Astrocyte (in vitro differentiated cells and primary cell): ENCODE measurements at regions not wholly inside any gene's neighbourhood (a gene's known extent, or its start where the extent isn't known, plus 50 kb on each side); places are given as distances from the start of the nearest gene placed in this dataset.

Experiments
- DNase-seq: peaks from one replicate; pipeline ENCODE4 v3.0.0-alpha.2; 2010; ENCODE audit warnings: low read depth
- FAIRE-seq: peaks from 2 replicates; lab custom pipeline; 2011; peaks lifted over from hg19 to GRCh38; lab: Jason Lieb, UNC
- H2AFZ ChIP-seq: 2 replicates; pipeline ENCODE4 v1.6.0; 2012; ENCODE audit warnings: low read depth, low read length, inconsistent platforms
- H3K27ac ChIP-seq: 2 replicates; pipeline ENCODE4 v1.5.1; 2011; ENCODE audit warnings: low read depth, low read length, inconsistent platforms
- H3K27me3 ChIP-seq: 2 replicates; pipeline ENCODE4 v1.6.0; 2011; ENCODE audit warnings: low read length, inconsistent platforms; ENCODE audit not compliant: insufficient read depth
- H3K36me3 ChIP-seq: 2 replicates; pipeline ENCODE4 v1.5.1; 2011; ENCODE audit warnings: low read length, inconsistent platforms; ENCODE audit not compliant: insufficient read depth
- H3K4me1 ChIP-seq: 2 replicates; pipeline ENCODE4 v1.5.1; 2011; ENCODE audit warnings: low read length, inconsistent platforms; ENCODE audit not compliant: insufficient read depth
- H3K4me2 ChIP-seq: 2 replicates; pipeline ENCODE4 v1.6.0; 2012; ENCODE audit warnings: low read length, inconsistent platforms
- H3K4me3 ChIP-seq: 2 replicates; pipeline ENCODE4 v1.5.1; 2011; ENCODE audit warnings: low read depth, mild to moderate bottlenecking, low read length, inconsistent platforms; ENCODE audit not compliant: insufficient read depth
- H3K79me2 ChIP-seq: 2 replicates; pipeline ENCODE4 v1.6.0; 2012; ENCODE audit warnings: mild to moderate bottlenecking, low read length, inconsistent platforms; ENCODE audit not compliant: insufficient read depth
- H3K9ac ChIP-seq: 2 replicates; pipeline ENCODE4 v1.6.0; 2012; ENCODE audit warnings: mild to moderate bottlenecking, low read length, inconsistent platforms
- H3K9me3 ChIP-seq: 2 replicates; pipeline ENCODE4 v1.5.1; 2012; ENCODE audit warnings: low read depth, mild to moderate bottlenecking, low read length, inconsistent platforms; ENCODE audit not compliant: insufficient read depth
- H4K20me1 ChIP-seq: 2 replicates; pipeline ENCODE4 v1.6.0; 2012; ENCODE audit warnings: low read length, inconsistent platforms; ENCODE audit not compliant: insufficient read depth
- H3K27ac Mint-ChIP-seq: one replicate; pipeline ENCODE4 v1.8.0; 2021; ENCODE audit warnings: mild to moderate bottlenecking, mixed read lengths; ENCODE audit not compliant: unreplicated experiment
- H3K27me3 Mint-ChIP-seq: one replicate; pipeline ENCODE4 v1.8.0; 2021; ENCODE audit warnings: low read depth, mixed read lengths; ENCODE audit not compliant: unreplicated experiment
- H3K36me3 Mint-ChIP-seq: one replicate; pipeline ENCODE4 v1.8.0; 2021; ENCODE audit warnings: low read depth, mixed read lengths; ENCODE audit not compliant: unreplicated experiment
- H3K4me1 Mint-ChIP-seq: one replicate; pipeline ENCODE4 v1.8.0; 2021; ENCODE audit warnings: low read depth, mixed read lengths; ENCODE audit not compliant: unreplicated experiment
- H3K4me3 Mint-ChIP-seq: one replicate; pipeline ENCODE4 v1.8.0; 2021; ENCODE audit warnings: mild to moderate bottlenecking, moderate library complexity, mixed read lengths; ENCODE audit not compliant: unreplicated experiment
- H3K9me3 Mint-ChIP-seq: one replicate; pipeline ENCODE4 v1.8.0; 2021; ENCODE audit warnings: mild to moderate bottlenecking, mixed read lengths; ENCODE audit not compliant: unreplicated experiment
- EZH2 ChIP-seq: IDR thresholded peaks from 2 replicates; pipeline ENCODE4 v1.6.1; 2012; ENCODE audit warnings: mild to moderate bottlenecking, low read length, inconsistent platforms; ENCODE audit not compliant: insufficient read depth
- TF ChIP-seq, protein P1 (sequence below): IDR thresholded peaks from 2 replicates; pipeline ENCODE4 v1.5.1; 2011; ENCODE audit warnings: low read depth, mild to moderate bottlenecking, inconsistent platforms, low read length, moderate library complexity; ENCODE audit not compliant: insufficient read depth

DNA sequence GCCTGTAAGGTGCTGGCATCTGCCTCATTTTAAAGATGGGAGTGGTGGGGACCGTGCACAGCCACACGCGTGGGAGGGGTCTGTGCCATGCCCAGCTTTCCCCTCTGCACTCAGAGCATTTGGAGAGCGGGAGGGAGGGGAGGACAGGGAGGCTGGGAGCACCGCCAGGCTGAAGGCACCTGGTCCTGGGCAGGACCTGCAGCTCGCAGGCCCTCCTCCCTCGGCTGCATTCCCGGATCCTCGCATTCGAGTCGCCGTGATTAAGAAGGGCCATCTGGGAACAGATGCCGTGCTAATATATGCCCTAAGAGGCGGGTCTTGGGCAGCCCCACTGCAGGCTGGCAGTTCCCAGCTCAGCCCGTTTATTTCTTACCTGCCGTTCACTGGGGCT is 84.0 kb downstream of the PTGR3 start:
- H3K27ac ChIP-seq = no peak overlapping the region
- no peak overlapping the region for H3K4me2 ChIP-seq
- no peak for DNase-seq
- no peak overlapping the region for H3K9ac ChIP-seq
- no peak for FAIRE-seq
- no peaks in the 10 kb centered on the region for H3K4me1 ChIP-seq
- Mint-ChIP-seq H3K4me1 (peaks cover 6% of the 10 kb centered on the region), H3K9me3 (peaks cover 2% of the 10 kb centered on the region), H3K27ac (no peak overlapping the region), H3K4me3 (no peak overlapping the region), H3K36me3 (peaks cover 2% of the 10 kb centered on the region), H3K27me3 (peaks cover 27% of the 10 kb centered on the region)
- H2AFZ ChIP-seq = no peak overlapping the region
- TF ChIP-seq, protein P1, sequence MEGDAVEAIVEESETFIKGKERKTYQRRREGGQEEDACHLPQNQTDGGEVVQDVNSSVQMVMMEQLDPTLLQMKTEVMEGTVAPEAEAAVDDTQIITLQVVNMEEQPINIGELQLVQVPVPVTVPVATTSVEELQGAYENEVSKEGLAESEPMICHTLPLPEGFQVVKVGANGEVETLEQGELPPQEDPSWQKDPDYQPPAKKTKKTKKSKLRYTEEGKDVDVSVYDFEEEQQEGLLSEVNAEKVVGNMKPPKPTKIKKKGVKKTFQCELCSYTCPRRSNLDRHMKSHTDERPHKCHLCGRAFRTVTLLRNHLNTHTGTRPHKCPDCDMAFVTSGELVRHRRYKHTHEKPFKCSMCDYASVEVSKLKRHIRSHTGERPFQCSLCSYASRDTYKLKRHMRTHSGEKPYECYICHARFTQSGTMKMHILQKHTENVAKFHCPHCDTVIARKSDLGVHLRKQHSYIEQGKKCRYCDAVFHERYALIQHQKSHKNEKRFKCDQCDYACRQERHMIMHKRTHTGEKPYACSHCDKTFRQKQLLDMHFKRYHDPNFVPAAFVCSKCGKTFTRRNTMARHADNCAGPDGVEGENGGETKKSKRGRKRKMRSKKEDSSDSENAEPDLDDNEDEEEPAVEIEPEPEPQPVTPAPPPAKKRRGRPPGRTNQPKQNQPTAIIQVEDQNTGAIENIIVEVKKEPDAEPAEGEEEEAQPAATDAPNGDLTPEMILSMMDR = no peak
- TF ChIP-seq EZH2 = no peak
- H4K20me1 ChIP-seq = no peaks in the 10 kb centered on the region
- H3K4me3 ChIP-seq = no peak overlapping the region
- H3K9me3 ChIP-seq = no peaks in the 10 kb centered on the region
- H3K27me3 ChIP-seq = peaks cover 5% of the 10 kb centered on the region
- no peaks in the 10 kb centered on the region for H3K79me2 ChIP-seq
- H3K36me3 ChIP-seq = no peaks in the 10 kb centered on the region

DNA sequence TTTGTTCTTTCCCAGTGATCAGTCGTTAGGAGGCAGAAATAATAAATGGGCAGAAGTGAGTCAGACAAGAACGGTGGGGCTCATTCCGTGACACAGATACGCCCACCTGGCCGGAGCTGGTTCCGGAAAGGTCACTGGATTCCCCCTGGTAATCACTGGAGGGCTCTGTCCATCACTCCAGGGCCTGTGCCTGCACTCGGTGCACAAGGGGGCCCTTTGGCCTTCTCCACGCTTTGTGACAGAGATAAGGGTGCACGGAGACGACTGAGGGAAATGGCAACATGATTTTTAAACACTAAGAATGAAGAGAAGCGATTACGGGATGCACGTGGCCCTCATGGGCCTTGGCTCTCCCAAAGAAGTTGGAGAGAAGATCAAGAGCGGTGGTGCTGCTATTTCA is 84.4 kb downstream of the PTGR3 start:
- no peaks in the 10 kb centered on the region for H3K9me3 ChIP-seq
- no peak overlapping the region for H3K4me2 ChIP-seq
- no peaks in the 10 kb centered on the region for H4K20me1 ChIP-seq
- no peaks in the 10 kb centered on the region for H3K36me3 ChIP-seq
- DNase-seq (no peak), FAIRE-seq (no peak)
- H3K9ac ChIP-seq = no peak overlapping the region
- Mint-ChIP-seq H3K27ac (no peak overlapping the region), H3K27me3 (peaks cover 27% of the 10 kb centered on the region), H3K36me3 (peaks cover 2% of the 10 kb centered on the region), H3K9me3 (peaks cover 2% of the 10 kb centered on the region), H3K4me3 (no peak overlapping the region), H3K4me1 (peaks cover 6% of the 10 kb centered on the region)
- no peak overlapping the region for H2AFZ ChIP-seq
- TF ChIP-seq, protein P1 = no peak
- no peak for TF ChIP-seq EZH2
- no peak overlapping the region for H3K4me3 ChIP-seq
- H3K27ac ChIP-seq = no peak overlapping the region
- H3K27me3 ChIP-seq = peaks cover 5% of the 10 kb centered on the region
- no peaks in the 10 kb centered on the region for H3K79me2 ChIP-seq
- no peaks in the 10 kb centered on the region for H3K4me1 ChIP-seq

DNA sequence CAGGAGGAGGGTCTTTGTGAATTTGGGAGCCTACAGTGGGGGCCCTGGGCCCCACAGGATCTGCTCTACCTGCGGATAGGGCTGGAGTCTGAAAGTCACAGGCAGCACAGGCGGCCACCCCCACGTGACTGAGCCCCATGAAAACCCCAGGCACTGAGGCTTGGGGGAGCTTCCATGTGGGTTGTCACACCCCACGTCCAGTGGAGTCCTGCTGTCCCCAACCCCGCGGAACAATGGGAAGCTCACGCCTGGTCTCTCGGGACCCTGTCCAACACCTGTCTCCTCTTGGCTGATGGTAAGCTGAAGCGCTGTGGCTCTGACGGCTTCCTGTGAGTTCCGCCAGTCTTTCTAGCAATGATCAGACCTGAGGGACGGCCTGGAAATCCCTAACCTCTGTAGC is 85.8 kb downstream of the PTGR3 start:
- no peaks in the 10 kb centered on the region for H3K79me2 ChIP-seq
- no peaks in the 10 kb centered on the region for H3K9me3 ChIP-seq
- Mint-ChIP-seq H3K27me3 (peaks cover 27% of the 10 kb centered on the region), H3K9me3 (peaks cover 2% of the 10 kb centered on the region), H3K36me3 (peaks cover 2% of the 10 kb centered on the region), H3K27ac (no peak overlapping the region), H3K4me1 (peaks cover 4% of the 10 kb centered on the region), H3K4me3 (no peak overlapping the region)
- H3K9ac ChIP-seq = no peak overlapping the region
- no peak for TF ChIP-seq EZH2
- TF ChIP-seq, protein P1 = no peak
- no peak overlapping the region for H2AFZ ChIP-seq
- H3K27ac ChIP-seq = no peak overlapping the region
- H3K36me3 ChIP-seq = no peaks in the 10 kb centered on the region
- H3K27me3 ChIP-seq = peaks cover 5% of the 10 kb centered on the region
- FAIRE-seq = no peak
- DNase-seq = no peak
- no peaks in the 10 kb centered on the region for H4K20me1 ChIP-seq
- no peak overlapping the region for H3K4me3 ChIP-seq
- H3K4me2 ChIP-seq = no peak overlapping the region
- no peaks in the 10 kb centered on the region for H3K4me1 ChIP-seq
